ENCODE measurements at regions not wholly inside any gene's neighbourhood (a gene's known extent, or its start where the extent isn't known, plus 50 kb on each side); places are given as distances from the start of the nearest gene placed in this dataset.

- H3K4me3 ChIP-seq (ENCODE audit: low read depth, low read length) = no peak overlapping the region
- no peak for TF ChIP-seq CTCF (IDR thresholded peaks at IDR 0.05; ENCODE audit: low read depth, low read length)
Measured at GRCh38 chr11:23574149-23574548, 713.9 kb upstream of the CCDC179 start.

GRCh38 chr11:23577296-23577695 is 717.0 kb upstream of the CCDC179 start:
- no peak overlapping the region for H3K4me3 ChIP-seq (ENCODE audit: low read depth, low read length)
- no peak for TF ChIP-seq CTCF (IDR thresholded peaks at IDR 0.05; ENCODE audit: low read depth, low read length)

- H3K4me3 ChIP-seq (ENCODE audit: low read depth, low read length) = no peak overlapping the region
- no peak for TF ChIP-seq CTCF (IDR thresholded peaks at IDR 0.05; ENCODE audit: low read depth, low read length)
Measured at GRCh38 chr11:23585416-23586104, 725.3 kb upstream of the CCDC179 start.

GRCh38 chr11:23586173-23586572 is 725.9 kb upstream of the CCDC179 start:
- TF ChIP-seq CTCF (IDR thresholded peaks at IDR 0.05; ENCODE audit: low read depth, low read length) = no peak
- no peak overlapping the region for H3K4me3 ChIP-seq (ENCODE audit: low read depth, low read length)

- no peak for TF ChIP-seq CTCF (IDR thresholded peaks at IDR 0.05; ENCODE audit: low read depth, low read length)
- H3K4me3 ChIP-seq (ENCODE audit: low read depth, low read length) = no peak overlapping the region
Measured at GRCh38 chr11:23590596-23591308, 730.5 kb upstream of the CCDC179 start.

- no peak overlapping the region for H3K4me3 ChIP-seq (ENCODE audit: low read depth, low read length)
- TF ChIP-seq CTCF (IDR thresholded peaks at IDR 0.05; ENCODE audit: low read depth, low read length) = no peak
Measured at GRCh38 chr11:23594755-23595154, 734.5 kb upstream of the CCDC179 start.

- no peak for TF ChIP-seq CTCF (IDR thresholded peaks at IDR 0.05; ENCODE audit: low read depth, low read length)
- H3K4me3 ChIP-seq (ENCODE audit: low read depth, low read length) = no peak overlapping the region
Measured at GRCh38 chr11:23604966-23605365, 744.7 kb upstream of the CCDC179 start.
